WTC11 (cell line): ENCODE measurements at regions not wholly inside any gene's neighbourhood (a gene's known extent, or its start where the extent isn't known, plus 50 kb on each side); places are given as distances from the start of the nearest gene placed in this dataset.

Experiments used
- RELA ChIP-seq: sonication (generic); formaldehyde crosslinking; IDR thresholded peaks from 2 replicates; pipeline ENCODE4 v1.8.1; 2022; ENCODE audit warnings: missing genetic modification reagents, mild to moderate bottlenecking, borderline replicate concordance
- TF ChIP-seq, protein P1 (sequence below): fragments of 200-600 bp; IDR thresholded peaks from 2 replicates; pipeline ENCODE4 v1.8.0; 2022; ENCODE audit warnings: antibody characterized with exemption
- TF ChIP-seq, protein P2 (sequence below): sonication (generic); formaldehyde crosslinking; IDR thresholded peaks from 2 replicates; pipeline ENCODE4 v1.8.0; 2022; ENCODE audit warnings: mild to moderate bottlenecking, missing genetic modification reagents

DNA sequence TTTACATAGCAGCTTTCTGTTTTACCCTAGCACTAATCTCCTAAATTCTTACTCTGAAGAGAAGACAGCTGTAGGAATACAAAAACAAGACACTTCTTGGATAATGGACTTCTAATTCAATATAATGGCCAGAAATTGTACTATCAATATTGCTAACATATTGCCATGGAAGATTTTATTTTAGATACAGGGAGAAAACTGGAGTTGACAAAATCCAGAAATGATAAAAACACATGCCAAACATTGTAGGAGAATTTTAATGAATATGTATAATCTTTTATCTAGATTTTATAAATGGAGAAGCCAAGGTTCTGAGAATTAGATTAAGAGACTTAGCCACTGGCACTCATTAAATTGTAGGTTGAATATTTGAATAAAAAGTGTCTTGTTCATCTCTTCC, 1838.8 kb upstream of the LRRTM1 start:
- TF ChIP-seq, protein P1, sequence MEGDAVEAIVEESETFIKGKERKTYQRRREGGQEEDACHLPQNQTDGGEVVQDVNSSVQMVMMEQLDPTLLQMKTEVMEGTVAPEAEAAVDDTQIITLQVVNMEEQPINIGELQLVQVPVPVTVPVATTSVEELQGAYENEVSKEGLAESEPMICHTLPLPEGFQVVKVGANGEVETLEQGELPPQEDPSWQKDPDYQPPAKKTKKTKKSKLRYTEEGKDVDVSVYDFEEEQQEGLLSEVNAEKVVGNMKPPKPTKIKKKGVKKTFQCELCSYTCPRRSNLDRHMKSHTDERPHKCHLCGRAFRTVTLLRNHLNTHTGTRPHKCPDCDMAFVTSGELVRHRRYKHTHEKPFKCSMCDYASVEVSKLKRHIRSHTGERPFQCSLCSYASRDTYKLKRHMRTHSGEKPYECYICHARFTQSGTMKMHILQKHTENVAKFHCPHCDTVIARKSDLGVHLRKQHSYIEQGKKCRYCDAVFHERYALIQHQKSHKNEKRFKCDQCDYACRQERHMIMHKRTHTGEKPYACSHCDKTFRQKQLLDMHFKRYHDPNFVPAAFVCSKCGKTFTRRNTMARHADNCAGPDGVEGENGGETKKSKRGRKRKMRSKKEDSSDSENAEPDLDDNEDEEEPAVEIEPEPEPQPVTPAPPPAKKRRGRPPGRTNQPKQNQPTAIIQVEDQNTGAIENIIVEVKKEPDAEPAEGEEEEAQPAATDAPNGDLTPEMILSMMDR = no peak
- TF ChIP-seq RELA = no peak
- TF ChIP-seq, protein P2, sequence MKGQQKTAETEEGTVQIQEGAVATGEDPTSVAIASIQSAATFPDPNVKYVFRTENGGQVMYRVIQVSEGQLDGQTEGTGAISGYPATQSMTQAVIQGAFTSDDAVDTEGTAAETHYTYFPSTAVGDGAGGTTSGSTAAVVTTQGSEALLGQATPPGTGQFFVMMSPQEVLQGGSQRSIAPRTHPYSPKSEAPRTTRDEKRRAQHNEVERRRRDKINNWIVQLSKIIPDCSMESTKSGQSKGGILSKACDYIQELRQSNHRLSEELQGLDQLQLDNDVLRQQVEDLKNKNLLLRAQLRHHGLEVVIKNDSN (CRISPR knock-in tag) = no peak
